MM.1S (cell line): ENCODE measurements at regions not wholly inside any gene's neighbourhood (a gene's known extent, or its start where the extent isn't known, plus 50 kb on each side); places are given as distances from the start of the nearest gene placed in this dataset.

ENCODE experiments used
- CTCF ChIP-seq: fragments of 300-600 bp; sonication (generic); IDR thresholded peaks from 2 replicates; pipeline ENCODE4 v1.5.1; 2016; ENCODE audit warnings: antibody characterized with exemption, low read length, mixed read lengths
- EZH2 ChIP-seq: fragments of 300-600 bp; sonication (generic); optimal IDR thresholded peaks from 2 replicates; pipeline ENCODE3; 2017; ENCODE audit warnings: low read depth, mild to moderate bottlenecking, antibody characterized with exemption, low read length, mixed read lengths

GRCh38 chr1:184329962-184330868 lies 56.6 kb upstream of the C1orf21 start:
- TF ChIP-seq EZH2: no peak
- TF ChIP-seq CTCF: no peak
